Gastrocnemius medialis (tissue), 4 donors: ENCODE measurements at regions not wholly inside any gene's neighbourhood (a gene's known extent, or its start where the extent isn't known, plus 50 kb on each side); places are given as distances from the start of the nearest gene placed in this dataset.

Experiments
- CTCF ChIP-seq, 5 experiments: fragments of 450-650 bp in 3 of 5; fragments of 200-600 bp in 2 of 5; sonication (generic) in 2 of 5; IDR thresholded peaks in 4 of 5; conservative IDR thresholded peaks in 1 of 5; 1 replicate in 4 of 5; 2 replicates in 1 of 5; pipeline ENCODE4 v1.5.1; 2016 to 2019; ENCODE audit warnings: antibody characterized with exemption in 5 of 5, mild to moderate bottlenecking in 3 of 5, moderate library complexity in 3 of 5
- POLR2A ChIP-seq, 2 donors: fragments of 450-650 bp; IDR thresholded peaks; one replicate each; pipeline ENCODE4 v1.6.1; 2017; ENCODE audit warnings: antibody characterized with exemption in 2 of 2, mild to moderate bottlenecking in 2 of 2, moderate library complexity in 2 of 2

- TF ChIP-seq CTCF (IDR thresholded peaks at IDR 0.05 in 4 of 5, conservative IDR thresholded peaks at IDR 0.05 in 1 of 5) (no peak), POLR2A (IDR thresholded peaks at IDR 0.05) (no peak)
Observed at GRCh38 chr12:102694903-102695302, 214.5 kb upstream of the IGF1 start.
